ENCODE measurements at regions not wholly inside any gene's neighbourhood (a gene's known extent, or its start where the extent isn't known, plus 50 kb on each side); places are given as distances from the start of the nearest gene placed in this dataset.

GRCh38 chr7:25515633-25516275 is 287.5 kb upstream of the NPVF start:
- DNase-seq (ENCODE audit: low read depth) = no peak

DNA sequence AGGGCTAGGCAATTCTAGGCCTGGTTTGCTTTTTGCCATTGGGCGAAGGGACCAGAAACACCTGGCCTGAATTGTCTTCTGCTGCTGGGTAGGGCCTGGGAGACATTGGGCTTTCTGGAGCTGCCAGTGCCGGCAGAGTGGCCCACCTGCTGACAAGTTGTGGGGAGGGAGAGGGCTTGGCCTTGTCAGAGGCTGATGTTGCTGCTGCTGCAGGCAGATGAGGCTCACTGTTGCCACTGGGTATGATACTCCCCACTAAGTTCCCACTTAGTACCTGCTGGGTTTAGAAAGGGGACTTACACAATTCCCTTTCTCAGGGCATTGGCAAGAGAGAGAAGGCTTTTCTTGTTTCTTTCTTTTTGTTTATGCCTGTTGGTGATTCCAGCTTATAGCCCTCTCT is 289.6 kb upstream of the NPVF start:
- no peak for DNase-seq (ENCODE audit: low read depth)

- DNase-seq (ENCODE audit: low read depth) = no peak
Observed at GRCh38 chr7:25520017-25520416, 291.7 kb upstream of the NPVF start.

GRCh38 chr7:25520516-25520915 is 292.2 kb upstream of the NPVF start:
- no peak for DNase-seq (ENCODE audit: low read depth)

DNA sequence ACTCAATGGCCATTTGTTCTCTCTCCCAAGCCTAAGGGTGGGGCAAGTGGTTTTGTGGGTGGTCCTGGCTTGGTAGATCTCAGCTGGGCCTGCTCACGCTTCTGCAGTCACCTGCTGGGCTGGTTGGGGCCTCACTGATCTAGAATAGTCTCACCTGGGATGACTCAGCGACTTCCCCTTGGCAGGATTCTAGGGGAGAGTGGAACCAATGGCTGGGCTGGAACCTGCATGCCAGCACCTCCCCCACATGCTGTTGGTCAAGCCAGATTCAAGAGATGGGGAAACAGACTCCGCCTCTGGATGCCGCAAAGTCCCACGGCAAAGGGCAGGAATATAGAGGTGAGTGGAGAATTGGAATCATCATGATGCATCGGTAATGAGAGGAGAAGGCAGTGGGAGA is 292.9 kb upstream of the NPVF start:
- no peak for DNase-seq (ENCODE audit: low read depth)

DNA sequence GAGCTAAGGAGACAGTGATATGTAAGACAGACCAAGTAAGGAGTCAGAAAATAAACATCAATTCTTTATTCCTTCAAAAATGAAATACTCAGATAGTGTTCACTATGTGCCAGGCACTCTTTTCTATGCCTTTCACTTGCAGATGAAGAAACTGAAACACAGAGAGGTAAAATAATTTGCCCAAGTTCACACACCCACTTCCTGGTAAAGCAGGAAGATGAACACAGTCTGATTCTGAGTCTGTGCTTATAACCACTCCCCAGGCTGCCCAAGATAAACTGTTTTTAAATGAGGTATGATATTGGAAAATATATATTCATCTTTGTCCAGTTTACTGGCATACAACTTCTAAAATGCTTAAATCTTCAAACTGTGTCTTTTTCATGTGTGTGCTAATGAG is 294.4 kb upstream of the NPVF start:
- no peak for DNase-seq (ENCODE audit: low read depth)

GRCh38 chr7:25527665-25528170 is 299.4 kb upstream of the NPVF start:
- DNase-seq (ENCODE audit: low read depth) = no peak

- DNase-seq (ENCODE audit: low read depth) = no peak
Observed at GRCh38 chr7:25529320-25529719, 301.0 kb upstream of the NPVF start.

DNA sequence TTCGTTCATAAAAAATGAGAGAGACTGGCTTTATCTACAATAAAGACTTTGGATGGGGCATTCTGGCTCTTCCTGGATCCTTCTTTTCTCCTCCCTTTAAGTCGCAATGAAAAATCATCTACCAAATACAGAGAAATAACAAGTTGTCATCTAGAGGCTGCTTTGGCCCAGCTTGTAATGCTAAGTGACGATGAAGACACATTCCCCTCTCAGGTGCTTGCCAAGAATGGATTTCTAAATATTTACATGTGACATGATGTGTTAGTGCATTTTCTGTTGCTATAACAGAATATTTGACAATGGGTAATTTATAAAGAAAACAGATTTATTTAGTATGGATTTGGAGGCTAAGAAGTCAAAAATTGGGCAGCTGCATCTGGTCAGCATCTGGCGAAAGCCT is 308.6 kb upstream of the NPVF start:
- DNase-seq (ENCODE audit: low read depth) = no peak

DNA sequence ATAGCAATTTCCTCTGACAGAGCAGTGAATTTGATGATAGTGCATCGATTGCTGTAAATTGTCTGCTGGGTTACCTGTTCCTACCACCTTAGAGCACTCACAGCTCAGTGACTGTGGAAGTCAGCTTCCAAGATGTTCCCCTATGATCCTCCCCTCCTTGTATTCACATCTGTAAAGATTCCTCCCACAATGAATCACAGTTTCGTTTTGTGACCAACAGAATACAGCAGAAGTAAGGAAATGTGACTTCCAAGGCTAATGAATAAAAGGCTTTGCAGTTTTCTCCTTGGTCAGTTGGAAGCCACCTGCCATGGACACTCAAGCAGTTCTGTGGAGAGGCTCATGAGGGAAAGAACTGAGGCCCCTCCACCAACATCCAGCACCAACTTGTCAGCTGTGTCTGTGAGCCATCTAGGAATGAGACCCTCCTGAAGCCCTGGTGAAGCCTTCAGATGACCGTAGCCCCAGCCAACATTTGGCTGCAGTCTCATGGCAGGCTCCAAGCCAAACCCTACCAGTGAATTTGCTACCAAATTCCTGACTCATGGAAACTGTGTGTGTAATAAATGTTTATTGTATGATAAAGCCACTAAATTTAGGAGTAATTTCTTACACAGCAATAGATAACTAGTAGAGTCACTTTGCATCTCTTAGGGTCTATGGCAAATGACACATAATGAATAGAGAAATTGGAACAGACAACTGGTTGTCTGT is 309.5 kb upstream of the NPVF start:
- no peak for DNase-seq (ENCODE audit: low read depth)

- no peak for DNase-seq (ENCODE audit: low read depth)
Observed at GRCh38 chr7:25541094-25541821, 313.0 kb upstream of the NPVF start.

DNA sequence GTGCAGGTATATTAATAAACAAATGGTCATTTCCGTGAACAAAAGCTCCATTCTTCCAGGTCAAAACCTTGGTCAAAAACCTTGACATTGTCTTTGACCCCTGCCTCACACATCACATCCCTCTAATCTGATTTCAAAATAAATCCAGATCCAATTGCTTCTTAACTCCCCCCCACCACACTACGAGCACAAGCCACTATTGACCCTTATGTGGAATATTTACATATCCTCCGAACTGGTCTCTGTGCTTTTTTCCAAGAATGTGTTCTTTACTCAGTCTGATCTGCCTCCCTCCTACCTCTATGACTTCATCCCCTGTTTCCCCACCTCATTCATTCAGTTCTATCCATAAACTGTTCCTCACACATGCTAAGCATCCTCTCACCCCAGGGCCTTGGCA is 313.6 kb upstream of the NPVF start:
- no peak for DNase-seq (ENCODE audit: low read depth)

DNA sequence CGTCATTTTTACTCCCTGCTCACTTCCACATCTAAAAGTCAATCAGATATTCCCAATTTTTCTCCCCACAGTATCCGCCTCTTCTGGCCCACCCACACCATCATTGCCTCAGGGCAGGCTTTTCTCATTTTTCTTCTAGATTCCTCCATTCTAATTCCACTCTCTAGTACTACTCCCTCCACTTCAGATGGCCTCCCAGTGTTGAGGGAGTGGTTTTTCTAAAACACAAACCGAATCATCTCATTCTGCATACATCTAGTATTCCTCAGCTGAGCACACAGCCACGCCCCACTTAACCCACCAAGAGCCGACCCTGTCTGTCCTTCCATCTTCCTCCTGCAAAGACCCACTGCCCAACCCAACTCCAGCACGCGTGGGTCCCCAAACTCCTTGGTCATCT is 314.9 kb upstream of the NPVF start:
- DNase-seq (ENCODE audit: low read depth) = no peak

- DNase-seq (ENCODE audit: low read depth) = no peak
Observed at GRCh38 chr7:25543798-25544197, 315.5 kb upstream of the NPVF start.

- DNase-seq (ENCODE audit: low read depth) = no peak
Observed at GRCh38 chr7:25544254-25544653, 316.0 kb upstream of the NPVF start.

DNA sequence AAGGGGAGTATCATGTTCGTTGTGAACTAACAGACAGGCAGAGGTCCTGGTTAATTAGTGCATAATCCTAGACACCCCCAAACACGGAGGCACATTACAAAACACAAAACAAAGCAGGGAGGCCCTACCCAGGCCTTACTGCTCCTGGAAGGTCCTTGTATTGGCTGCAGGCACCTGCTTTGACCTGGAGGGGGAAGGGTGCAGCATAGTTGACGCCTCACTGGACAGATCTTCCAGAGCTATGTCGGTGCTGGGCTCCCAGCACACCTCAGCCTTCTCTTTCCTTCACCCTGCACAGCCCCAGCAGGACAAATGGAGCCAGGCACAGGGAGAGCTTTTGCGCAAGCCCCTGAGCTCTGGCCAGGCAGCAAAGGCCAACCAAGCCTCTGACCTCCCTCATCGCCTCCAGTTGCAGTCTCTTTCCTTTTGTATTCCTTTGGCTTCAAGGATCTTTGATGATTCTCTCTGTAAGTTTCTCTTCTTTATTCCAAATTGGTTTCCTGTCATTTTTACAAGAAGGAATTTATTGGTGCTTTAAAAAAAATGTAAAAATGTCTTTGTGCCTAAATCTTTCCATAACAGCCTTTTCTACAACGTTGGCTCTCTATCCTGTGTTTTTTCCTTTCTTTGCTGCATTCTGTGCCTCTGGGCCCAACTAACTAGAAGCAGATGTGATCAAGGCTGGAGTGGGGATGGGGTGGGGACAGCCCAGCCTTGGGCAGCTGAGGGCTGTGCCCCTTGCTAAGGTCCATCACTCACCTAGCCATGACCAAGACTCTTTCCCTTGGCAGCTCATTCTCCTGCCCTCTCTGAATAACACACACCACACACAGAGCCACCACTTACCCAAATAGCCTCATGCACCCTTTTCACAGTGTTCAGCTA is 317.1 kb upstream of the NPVF start:
- DNase-seq (ENCODE audit: low read depth) = no peak

DNA sequence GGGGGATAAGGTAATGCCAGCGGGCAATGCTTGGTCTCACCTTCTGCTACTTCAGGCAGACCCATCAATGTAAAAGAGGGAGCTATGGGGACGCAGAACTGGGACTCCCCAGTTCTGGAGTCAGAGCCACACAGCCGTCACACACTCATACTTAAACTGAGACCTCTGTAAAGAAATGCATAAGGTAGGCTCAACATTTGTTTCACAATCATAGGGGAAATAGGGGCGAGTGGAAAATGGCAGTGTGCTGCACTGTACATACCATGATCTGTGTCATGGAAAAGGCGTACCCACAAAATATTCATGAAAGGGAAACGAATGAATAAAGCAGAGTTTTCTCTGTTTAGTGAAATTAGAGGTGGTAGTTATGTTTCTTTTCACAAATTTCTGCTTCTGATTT is 318.0 kb upstream of the NPVF start:
- no peak for DNase-seq (ENCODE audit: low read depth)

GRCh38 chr7:25549271-25549921 is 321.1 kb upstream of the NPVF start:
- DNase-seq (ENCODE audit: low read depth) = no peak

GRCh38 chr7:25550149-25550548 is 321.9 kb upstream of the NPVF start:
- DNase-seq (ENCODE audit: low read depth) = no peak

GRCh38 chr7:25552998-25553397 is 324.7 kb upstream of the NPVF start:
- no peak for DNase-seq (ENCODE audit: low read depth)

GRCh38 chr7:25553580-25554291 is 325.4 kb upstream of the NPVF start:
- DNase-seq (ENCODE audit: low read depth) = no peak

Data from stimulated activated CD8-positive, alpha-beta memory T cell treated with anti-CD3 and anti-CD28 coated beads, Interleukin-7, amount 100 ng/mL, for 24 hours (primary cell).